Activated CD4-positive, alpha-beta T cell treated with anti-CD3 and anti-CD28 coated beads, Interleukin-2, amount 10 ng/mL, durations not matched to agents 24 days and 14 days (primary cell): ENCODE measurements at regions not wholly inside any gene's neighbourhood (a gene's known extent, or its start where the extent isn't known, plus 50 kb on each side); places are given as distances from the start of the nearest gene placed in this dataset.

Source experiments
- DNase-seq: peaks from one replicate; pipeline ENCODE4 v3.0.0; 2022
- H3K27ac Mint-ChIP-seq: one replicate; pipeline ENCODE4 v1.8.0; 2022; ENCODE audit warnings: mild to moderate bottlenecking, mixed read lengths
- H3K27me3 Mint-ChIP-seq: one replicate; pipeline ENCODE4 v1.8.0; 2022; ENCODE audit warnings: mixed read lengths
- H3K36me3 Mint-ChIP-seq: one replicate; pipeline ENCODE4 v1.8.0; 2022; ENCODE audit warnings: low read depth, mild to moderate bottlenecking, mixed read lengths
- H3K4me1 Mint-ChIP-seq: one replicate; pipeline ENCODE4 v1.8.0; 2021; ENCODE audit warnings: mixed read lengths
- H3K4me3 Mint-ChIP-seq: one replicate; pipeline ENCODE4 v1.8.0; 2022; ENCODE audit warnings: mild to moderate bottlenecking, moderate library complexity, mixed read lengths
- H3K9me3 Mint-ChIP-seq: one replicate; pipeline ENCODE4 v1.8.0; 2021; ENCODE audit warnings: mixed read lengths
- intact Hi-C: fragments of 100-400 bp; cut with micrococcal nuclease; formaldehyde crosslinking; loops from one replicate; pipeline ENCODE4 v1.15.1; 2023

- Mint-ChIP-seq H3K9me3 (no peaks in the 10 kb centered on the region), H3K4me1 (peaks cover 25% of the 10 kb centered on the region), H3K4me3 (no peak overlapping the region), H3K36me3 (no peaks in the 10 kb centered on the region), H3K27me3 (no peaks in the 10 kb centered on the region), H3K27ac (peak overlapping the region; percentile 29)
- no peak for DNase-seq
- intact Hi-C loops: no loop called here
Observed at GRCh38 chr14:76974365-76974764, 54.1 kb downstream of the IRF2BPL start.

GRCh38 chr14:76971549-76971948 lies 57.0 kb downstream of the IRF2BPL start:
- Mint-ChIP-seq H3K27me3 (peaks cover 2% of the 10 kb centered on the region), H3K36me3 (no peaks in the 10 kb centered on the region), H3K27ac (no peak overlapping the region), H3K4me3 (no peak overlapping the region), H3K4me1 (peaks cover 11% of the 10 kb centered on the region), H3K9me3 (no peaks in the 10 kb centered on the region)
- no peak for DNase-seq
- intact Hi-C loops: no loop called here

- DNase-seq: no peak
- Mint-ChIP-seq H3K9me3 (no peaks in the 10 kb centered on the region), H3K27me3 (peaks cover 2% of the 10 kb centered on the region), H3K4me3 (no peak overlapping the region), H3K27ac (no peak overlapping the region), H3K36me3 (no peaks in the 10 kb centered on the region), H3K4me1 (peaks cover 24% of the 10 kb centered on the region)
- intact Hi-C loops: no loop called here
Observed at GRCh38 chr14:76968621-76969063, 59.9 kb downstream of the IRF2BPL start.

DNA sequence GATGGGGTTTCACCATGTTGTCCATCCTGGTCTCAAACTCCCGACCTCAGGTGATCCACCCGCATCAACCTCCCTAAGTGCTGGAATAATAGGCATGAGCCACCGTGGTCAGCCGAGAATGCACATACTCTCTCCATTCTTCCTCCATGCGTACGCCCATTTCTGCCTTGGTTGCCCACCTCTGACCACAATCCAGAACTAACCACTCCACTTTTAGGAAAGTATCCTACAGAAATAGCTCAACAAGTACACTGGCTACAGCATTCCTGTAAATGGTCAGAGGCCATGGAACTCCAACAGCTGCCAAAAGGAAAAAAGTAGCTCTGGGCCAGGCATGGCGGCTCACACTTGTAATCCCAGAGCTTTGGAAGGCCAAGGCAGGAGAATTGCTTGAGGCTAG lies 60.7 kb downstream of the IRF2BPL start:
- no peak for DNase-seq
- Mint-ChIP-seq H3K9me3 (no peaks in the 10 kb centered on the region), H3K27me3 (peaks cover 2% of the 10 kb centered on the region), H3K27ac (no peak overlapping the region), H3K36me3 (no peaks in the 10 kb centered on the region), H3K4me1 (peaks cover 31% of the 10 kb centered on the region), H3K4me3 (no peak overlapping the region)
- intact Hi-C loops: no loop called here

GRCh38 chr14:76965232-76965631 lies 63.3 kb downstream of the IRF2BPL start:
- peaks cover 6% of the 10 kb centered on the region for H3K27me3 Mint-ChIP-seq
- H3K4me3 Mint-ChIP-seq: peak overlapping the region; percentile 48
- DNase-seq: no peak
- peaks cover 56% of the 10 kb centered on the region for H3K4me1 Mint-ChIP-seq
- intact Hi-C loops: no loop called here
- peak overlapping the region; percentile 75 for H3K27ac Mint-ChIP-seq
- H3K9me3 Mint-ChIP-seq: no peaks in the 10 kb centered on the region
- peaks cover 3% of the 10 kb centered on the region for H3K36me3 Mint-ChIP-seq

DNA sequence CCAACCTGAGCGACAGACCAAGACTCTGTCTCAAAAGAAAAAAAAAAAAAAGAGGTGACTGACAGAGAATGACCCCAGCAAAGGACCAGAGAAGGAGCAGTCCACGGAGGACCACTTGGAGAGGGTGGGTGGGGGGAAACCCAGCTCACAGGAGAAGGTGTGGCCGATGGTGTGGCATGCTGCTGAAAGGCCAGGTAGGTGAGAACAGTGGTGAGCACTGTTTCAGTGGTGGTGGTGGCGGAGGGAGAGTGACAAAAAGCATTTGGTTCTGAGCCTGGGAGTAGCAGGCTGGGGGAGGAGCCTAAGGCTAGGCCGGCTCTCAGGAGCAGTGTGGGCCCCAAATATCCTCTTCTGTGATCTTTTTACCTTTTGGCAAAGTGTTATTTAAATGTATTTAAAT lies 63.8 kb downstream of the IRF2BPL start:
- H3K36me3 Mint-ChIP-seq: peaks cover 3% of the 10 kb centered on the region

DNA sequence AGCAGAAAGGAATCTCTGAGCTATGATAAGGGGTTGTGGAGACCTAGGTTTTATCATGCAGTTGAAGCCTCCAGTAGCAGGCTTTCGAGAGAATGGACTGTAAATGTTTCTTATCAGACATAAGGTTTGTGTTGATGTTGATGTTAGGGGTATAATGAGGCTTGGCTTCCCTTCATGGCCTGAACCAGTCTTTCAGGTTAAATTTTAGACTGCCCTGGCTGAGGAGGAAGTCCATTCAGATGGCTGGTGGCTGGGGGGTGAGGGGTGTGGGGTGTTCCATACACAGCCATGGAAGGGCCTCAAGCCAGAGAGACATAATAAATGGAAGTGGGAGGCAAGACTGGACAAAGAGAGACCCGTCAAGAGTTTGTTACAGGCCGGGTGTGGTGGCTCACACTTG lies 65.1 kb downstream of the IRF2BPL start:
- intact Hi-C loops: loop anchor here (5.0 kb wide), 1 partner anchor 36 kb away; no protein-coding TSS in a partner anchor
- no peak for DNase-seq
- Mint-ChIP-seq H3K27ac (peak overlapping the region; percentile 97), H3K36me3 (peaks cover 3% of the 10 kb centered on the region), H3K4me1 (peaks cover 72% of the 10 kb centered on the region), H3K9me3 (no peaks in the 10 kb centered on the region), H3K27me3 (peaks cover 6% of the 10 kb centered on the region), H3K4me3 (peak overlapping the region; percentile 78)

More for the DNA sequence above, 63.8 kb downstream of the IRF2BPL start:
- Mint-ChIP-seq H3K4me3 (peak overlapping the region; percentile 17), H3K9me3 (no peaks in the 10 kb centered on the region), H3K4me1 (peaks cover 60% of the 10 kb centered on the region), H3K27ac (peak overlapping the region; percentile 17), H3K27me3 (peaks cover 6% of the 10 kb centered on the region)
- peak; percentile 69 for DNase-seq
- intact Hi-C loops: loop anchor here (5.0 kb wide), 1 partner anchor 37 kb away; no protein-coding TSS in a partner anchor

DNA sequence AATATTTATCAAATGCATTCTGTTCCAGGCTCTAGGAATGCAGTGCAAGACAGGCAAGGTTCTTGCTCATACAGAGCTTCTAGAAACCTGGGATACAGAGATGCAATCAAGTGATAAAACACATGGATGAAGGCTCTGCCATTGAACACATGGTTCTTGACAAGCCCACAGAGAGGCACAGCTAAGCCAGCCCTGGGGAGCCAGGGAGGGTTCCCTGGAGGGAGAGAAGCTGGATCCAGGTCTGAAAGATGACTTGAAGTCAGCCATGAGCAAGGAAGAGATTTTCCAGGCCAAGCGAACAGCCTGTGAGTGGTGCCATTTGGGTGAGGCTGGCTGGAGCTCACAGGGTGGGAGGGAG lies 66.2 kb downstream of the IRF2BPL start:
- Mint-ChIP-seq H3K4me3 (peak overlapping the region; percentile 78), H3K4me1 (peaks cover 81% of the 10 kb centered on the region), H3K9me3 (no peaks in the 10 kb centered on the region), H3K27me3 (peaks cover 4% of the 10 kb centered on the region), H3K27ac (peak overlapping the region; percentile 97), H3K36me3 (peaks cover 3% of the 10 kb centered on the region)
- intact Hi-C loops: loop anchor here (1.0 to 5.0 kb wide), 4 partner anchors 16 to 78 kb away; no protein-coding TSS in a partner anchor
- no peak for DNase-seq

- H3K27me3 Mint-ChIP-seq: peaks cover 4% of the 10 kb centered on the region
- H3K36me3 Mint-ChIP-seq: peaks cover 3% of the 10 kb centered on the region
- no peaks in the 10 kb centered on the region for H3K9me3 Mint-ChIP-seq
- peaks cover 82% of the 10 kb centered on the region for H3K4me1 Mint-ChIP-seq
- peak overlapping the region; percentile 78 for H3K4me3 Mint-ChIP-seq
- intact Hi-C loops: loop anchor here (1.0 to 5.0 kb wide), 6 partner anchors 15 to 79 kb away; partner anchors contain the start of gene IRF2BPL
- DNase-seq: peak; percentile 99
- peak overlapping the region; percentile 97 for H3K27ac Mint-ChIP-seq
Observed at GRCh38 chr14:76961631-76962302, 66.7 kb downstream of the IRF2BPL start.

- H3K27me3 Mint-ChIP-seq: peaks cover 4% of the 10 kb centered on the region
- no peak overlapping the region for H3K4me3 Mint-ChIP-seq
- no peaks in the 10 kb centered on the region for H3K9me3 Mint-ChIP-seq
- H3K27ac Mint-ChIP-seq: peak overlapping the region; percentile 74
- intact Hi-C loops: no loop called here
- H3K4me1 Mint-ChIP-seq: peaks cover 84% of the 10 kb centered on the region
- H3K36me3 Mint-ChIP-seq: peaks cover 3% of the 10 kb centered on the region
- peak; percentile 65 for DNase-seq
Observed at GRCh38 chr14:76958980-76959710, 69.4 kb downstream of the IRF2BPL start.

GRCh38 chr14:76958020-76958979 lies 70.2 kb downstream of the IRF2BPL start:
- peak; percentile 69 for DNase-seq
- Mint-ChIP-seq H3K27ac (peak overlapping the region; percentile 55), H3K4me3 (no peak overlapping the region), H3K9me3 (no peaks in the 10 kb centered on the region), H3K4me1 (peaks cover 84% of the 10 kb centered on the region), H3K36me3 (peaks cover 3% of the 10 kb centered on the region), H3K27me3 (peaks cover 4% of the 10 kb centered on the region)
- intact Hi-C loops: no loop called here

DNA sequence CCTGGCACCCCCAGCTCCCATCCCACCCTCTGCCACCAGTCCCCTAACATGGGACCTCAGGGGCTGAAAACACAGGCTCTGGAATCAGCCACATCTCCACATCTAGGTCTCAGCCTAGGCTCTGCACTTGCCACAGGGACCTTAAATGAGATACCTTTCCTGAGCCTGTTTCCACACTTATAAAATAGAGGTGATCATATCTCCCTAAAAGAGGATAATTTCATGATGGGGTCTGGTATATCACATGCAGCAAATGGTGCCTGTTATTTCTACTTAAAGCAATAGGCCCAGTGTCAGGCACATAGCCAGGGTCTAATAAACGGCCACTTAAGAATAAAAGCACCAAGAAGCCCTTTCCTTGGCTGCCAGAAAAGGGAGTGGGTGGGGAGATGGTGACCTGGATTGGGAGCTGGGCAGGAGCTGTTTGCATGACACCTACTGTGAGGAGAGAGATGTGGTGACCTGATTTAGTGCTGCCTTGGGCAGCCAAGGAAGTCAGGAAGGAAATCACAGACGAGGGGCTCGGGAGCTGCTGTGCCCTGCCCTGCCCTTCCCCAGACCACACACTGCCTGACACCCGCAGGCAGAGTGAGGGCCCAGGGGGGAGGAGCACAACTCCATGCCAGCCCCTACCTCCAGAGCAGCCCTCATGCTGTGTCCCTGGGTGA lies 71.2 kb downstream of the IRF2BPL start:
- H3K27ac Mint-ChIP-seq: peak overlapping the region; percentile 97
- DNase-seq: peak; percentile 68
- H3K36me3 Mint-ChIP-seq: peaks cover 3% of the 10 kb centered on the region
- no peaks in the 10 kb centered on the region for H3K9me3 Mint-ChIP-seq
- H3K27me3 Mint-ChIP-seq: peaks cover 4% of the 10 kb centered on the region
- peaks cover 75% of the 10 kb centered on the region for H3K4me1 Mint-ChIP-seq
- peak overlapping the region; percentile 82 for H3K4me3 Mint-ChIP-seq
- intact Hi-C loops: loop anchor here (2.0 kb wide), 3 partner anchors 45 to 805 kb away; partner anchors contain the start of gene CIPC
